ENCODE measurements at regions not wholly inside any gene's neighbourhood (a gene's known extent, or its start where the extent isn't known, plus 50 kb on each side); places are given as distances from the start of the nearest gene placed in this dataset.

DNA sequence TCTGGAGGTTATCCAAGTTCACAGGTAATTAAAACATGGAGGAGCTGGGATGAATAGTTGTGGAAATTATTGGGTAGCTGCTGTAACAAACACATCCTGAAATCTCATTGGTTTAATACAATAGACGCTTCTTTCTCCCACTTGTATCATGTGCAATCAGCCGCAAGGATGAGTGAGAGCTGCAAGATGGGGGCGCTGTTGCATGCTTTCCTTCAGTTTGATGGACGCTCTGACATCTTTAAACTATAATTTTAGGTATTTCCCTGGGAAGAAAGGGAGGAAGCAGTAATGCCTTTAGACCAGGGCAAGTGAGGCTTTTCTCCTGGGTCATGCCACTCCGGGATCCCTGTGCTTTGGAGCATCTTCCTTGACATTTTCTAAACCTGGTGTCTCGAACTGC lies 178.7 kb downstream of the PAWR start:
- no peak overlapping the region for H3K4me2 ChIP-seq
- DNase-seq (ENCODE audit: low spot score), result peak; percentile 89
- no peak overlapping the region for H3K27ac Mint-ChIP-seq

DNA sequence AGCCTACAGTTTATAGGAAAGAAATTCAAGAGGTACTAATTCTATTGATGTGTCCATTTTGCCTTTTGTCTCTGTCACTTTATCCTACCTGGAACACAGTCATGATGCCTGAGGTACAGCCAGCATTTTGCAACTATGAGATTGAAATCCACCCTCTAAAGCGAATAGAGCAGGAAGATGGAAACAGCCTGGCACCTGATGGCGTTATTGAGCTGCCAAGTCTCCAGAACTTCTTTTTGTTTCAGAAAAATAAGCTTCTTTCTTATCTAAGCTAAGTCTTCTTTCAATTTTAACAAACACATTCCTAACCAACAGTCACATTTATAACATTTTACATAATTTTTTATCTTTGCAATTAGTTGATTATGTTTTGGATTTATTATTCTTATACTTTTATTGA lies 182.1 kb downstream of the PAWR start:
- no peaks in the 10 kb centered on the region for H3K36me3 ChIP-seq (ENCODE audit: insufficient read depth)
- peaks cover 6% of the 10 kb centered on the region; the same call in 2 of the 3 replicates for H3K9me3 Mint-ChIP-seq
- TF ChIP-seq, protein P1, sequence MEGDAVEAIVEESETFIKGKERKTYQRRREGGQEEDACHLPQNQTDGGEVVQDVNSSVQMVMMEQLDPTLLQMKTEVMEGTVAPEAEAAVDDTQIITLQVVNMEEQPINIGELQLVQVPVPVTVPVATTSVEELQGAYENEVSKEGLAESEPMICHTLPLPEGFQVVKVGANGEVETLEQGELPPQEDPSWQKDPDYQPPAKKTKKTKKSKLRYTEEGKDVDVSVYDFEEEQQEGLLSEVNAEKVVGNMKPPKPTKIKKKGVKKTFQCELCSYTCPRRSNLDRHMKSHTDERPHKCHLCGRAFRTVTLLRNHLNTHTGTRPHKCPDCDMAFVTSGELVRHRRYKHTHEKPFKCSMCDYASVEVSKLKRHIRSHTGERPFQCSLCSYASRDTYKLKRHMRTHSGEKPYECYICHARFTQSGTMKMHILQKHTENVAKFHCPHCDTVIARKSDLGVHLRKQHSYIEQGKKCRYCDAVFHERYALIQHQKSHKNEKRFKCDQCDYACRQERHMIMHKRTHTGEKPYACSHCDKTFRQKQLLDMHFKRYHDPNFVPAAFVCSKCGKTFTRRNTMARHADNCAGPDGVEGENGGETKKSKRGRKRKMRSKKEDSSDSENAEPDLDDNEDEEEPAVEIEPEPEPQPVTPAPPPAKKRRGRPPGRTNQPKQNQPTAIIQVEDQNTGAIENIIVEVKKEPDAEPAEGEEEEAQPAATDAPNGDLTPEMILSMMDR (conservative IDR thresholded peaks at IDR 0.05; ENCODE audit: low read depth in 2 of 2), result peak; percentile 52 to 68
- TF ChIP-seq ETS1 (IDR thresholded peaks at IDR 0.05), result no peak
- H3K79me2 ChIP-seq (replicated peaks; ENCODE audit: insufficient read depth), result no peaks in the 10 kb centered on the region
- H3K4me3 ChIP-seq, result no peak overlapping the region
- H3K9me2 ChIP-seq (ENCODE audit: insufficient read depth), result peaks cover 8% of the 10 kb centered on the region; the same call in 1 of the 2 replicates
- peaks cover 16% of the 10 kb centered on the region for H3K4me1 Mint-ChIP-seq
- ATAC-seq, result no peak
- no peaks in the 10 kb centered on the region for H4K20me1 ChIP-seq (replicated peaks; ENCODE audit: insufficient read depth)
- peaks cover 20% of the 10 kb centered on the region for H3K36me3 Mint-ChIP-seq (ENCODE audit: low read depth)
- H3K27ac ChIP-seq (ENCODE audit: low read depth), result no peak overlapping the region
- no peaks in the 10 kb centered on the region for H3F3A ChIP-seq (replicated peaks; ENCODE audit: low read depth)
- no peak overlapping the region for H2AFZ ChIP-seq
- peaks cover 24% of the 10 kb centered on the region for H3K4me1 ChIP-seq (ENCODE audit: insufficient read depth)
- no peaks in the 10 kb centered on the region for H3K27me3 ChIP-seq (ENCODE audit: insufficient read depth)
- no peak overlapping the region for H3K27ac Mint-ChIP-seq
- H3K4me2 ChIP-seq, result no peak overlapping the region
- H3K27me3 Mint-ChIP-seq (ENCODE audit: insufficient read depth, low read depth, poor library complexity), result peaks cover 9% of the 10 kb centered on the region
- peak; percentile 34 for DNase-seq (ENCODE audit: low spot score)
- H3K4me3 Mint-ChIP-seq, result no peak overlapping the region

More for the DNA sequence above, 178.7 kb downstream of the PAWR start:
- Histone ChIP-seq H3K36me3 (ENCODE audit: insufficient read depth) (no peaks in the 10 kb centered on the region), H3K4me3 (no peak overlapping the region), H3K27ac (ENCODE audit: low read depth) (peak overlapping the region; percentile 71; the same call in 1 of the 2 replicates), H3K9me2 (ENCODE audit: insufficient read depth) (no peaks in the 10 kb centered on the region), H4K20me1 (replicated peaks; ENCODE audit: insufficient read depth) (no peaks in the 10 kb centered on the region), H2AFZ (no peak overlapping the region), H3K79me2 (replicated peaks; ENCODE audit: insufficient read depth) (no peaks in the 10 kb centered on the region; the same call in 1 of the 2 replicates), H3K4me1 (ENCODE audit: insufficient read depth) (peaks cover 41% of the 10 kb centered on the region), H3K27me3 (ENCODE audit: insufficient read depth) (no peaks in the 10 kb centered on the region), H3F3A (replicated peaks; ENCODE audit: low read depth) (no peaks in the 10 kb centered on the region)
- Mint-ChIP-seq H3K27me3 (ENCODE audit: insufficient read depth, low read depth, poor library complexity) (peaks cover under 1% of the 10 kb centered on the region), H3K4me3 (no peak overlapping the region), H3K36me3 (ENCODE audit: low read depth) (peaks cover 10% of the 10 kb centered on the region), H3K4me1 (peaks cover 30% of the 10 kb centered on the region), H3K9me3 (no peaks in the 10 kb centered on the region; the same call in 1 of the 3 replicates)
- TF ChIP-seq, protein P1 (conservative IDR thresholded peaks at IDR 0.05; ENCODE audit: low read depth in 2 of 2), result peak; percentile 90 to 95
- TF ChIP-seq NANOG (IDR thresholded peaks at IDR 0.05; ENCODE audit: borderline replicate concordance), result no peak
- peak; percentile 89 for ATAC-seq

Data from GM23338 (cell line).